GM12872 (cell line): ENCODE measurements at regions not wholly inside any gene's neighbourhood (a gene's known extent, or its start where the extent isn't known, plus 50 kb on each side); places are given as distances from the start of the nearest gene placed in this dataset.

Experiments used
- TF ChIP-seq, protein P1 (sequence below): IDR thresholded peaks from 3 replicates; pipeline ENCODE4 v1.5.1; 2011; ENCODE audit warnings: low read depth, mild to moderate bottlenecking, low read length, moderate library complexity; ENCODE audit not compliant: insufficient read depth

DNA sequence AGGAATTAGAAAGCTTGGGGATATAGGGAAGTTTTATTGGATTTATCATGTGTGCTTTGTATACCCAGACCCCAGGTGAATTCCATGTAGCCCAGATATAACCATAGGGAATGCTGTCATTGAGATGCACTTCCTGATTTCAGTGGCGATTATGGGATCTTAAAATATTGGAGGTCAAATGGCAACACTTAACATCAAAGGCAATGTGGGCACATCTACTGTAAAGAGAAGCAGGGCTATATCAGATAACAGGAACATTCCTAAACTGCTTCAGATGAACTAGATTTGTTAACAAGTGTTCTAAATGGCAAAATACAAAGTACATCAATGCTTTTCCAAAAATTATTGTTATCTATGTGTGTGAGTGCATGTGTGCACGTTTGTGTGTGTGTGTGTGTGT lies 883.5 kb upstream of the EDIL3 start:
- TF ChIP-seq, protein P1, sequence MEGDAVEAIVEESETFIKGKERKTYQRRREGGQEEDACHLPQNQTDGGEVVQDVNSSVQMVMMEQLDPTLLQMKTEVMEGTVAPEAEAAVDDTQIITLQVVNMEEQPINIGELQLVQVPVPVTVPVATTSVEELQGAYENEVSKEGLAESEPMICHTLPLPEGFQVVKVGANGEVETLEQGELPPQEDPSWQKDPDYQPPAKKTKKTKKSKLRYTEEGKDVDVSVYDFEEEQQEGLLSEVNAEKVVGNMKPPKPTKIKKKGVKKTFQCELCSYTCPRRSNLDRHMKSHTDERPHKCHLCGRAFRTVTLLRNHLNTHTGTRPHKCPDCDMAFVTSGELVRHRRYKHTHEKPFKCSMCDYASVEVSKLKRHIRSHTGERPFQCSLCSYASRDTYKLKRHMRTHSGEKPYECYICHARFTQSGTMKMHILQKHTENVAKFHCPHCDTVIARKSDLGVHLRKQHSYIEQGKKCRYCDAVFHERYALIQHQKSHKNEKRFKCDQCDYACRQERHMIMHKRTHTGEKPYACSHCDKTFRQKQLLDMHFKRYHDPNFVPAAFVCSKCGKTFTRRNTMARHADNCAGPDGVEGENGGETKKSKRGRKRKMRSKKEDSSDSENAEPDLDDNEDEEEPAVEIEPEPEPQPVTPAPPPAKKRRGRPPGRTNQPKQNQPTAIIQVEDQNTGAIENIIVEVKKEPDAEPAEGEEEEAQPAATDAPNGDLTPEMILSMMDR: no peak

DNA sequence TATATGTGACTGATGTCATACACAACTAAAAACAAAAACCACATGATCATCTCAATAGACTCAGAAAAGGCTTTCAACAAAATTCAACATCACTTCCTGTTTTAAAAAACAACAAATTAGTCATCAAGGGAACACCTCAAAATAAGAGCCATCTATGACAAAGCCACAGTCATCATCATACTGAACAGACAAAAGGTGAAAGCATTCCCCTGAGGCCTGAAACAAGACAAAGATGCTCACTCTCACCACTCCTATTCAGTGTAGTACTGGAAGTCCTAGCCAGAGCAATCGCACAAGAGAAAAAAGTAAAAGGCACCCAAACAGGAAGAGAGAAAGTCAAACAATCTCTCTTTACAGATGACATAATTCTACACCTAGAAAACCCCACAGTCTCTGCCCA lies 893.5 kb upstream of the EDIL3 start:
- TF ChIP-seq, protein P1: no peak

DNA sequence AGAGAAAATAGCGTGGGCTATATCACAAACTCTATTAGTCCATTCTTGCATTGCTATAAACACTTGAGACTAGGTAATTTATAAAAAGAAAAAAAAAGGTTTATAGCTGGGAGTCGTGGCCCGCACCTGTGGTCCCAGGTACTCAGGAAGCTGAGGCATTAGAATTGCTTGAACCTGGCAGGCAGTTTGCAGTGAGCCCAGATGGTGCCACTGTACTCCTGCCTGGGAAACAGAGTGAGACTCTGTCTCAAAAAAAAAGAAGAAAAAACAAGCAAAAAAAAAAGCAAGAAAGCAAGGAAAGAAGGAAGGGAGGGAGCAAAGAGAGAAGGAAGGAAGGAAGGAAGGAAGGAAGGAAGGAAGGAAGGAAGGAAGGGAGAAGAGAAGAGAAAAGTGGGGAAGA lies 904.2 kb upstream of the EDIL3 start:
- TF ChIP-seq, protein P1: no peak

DNA sequence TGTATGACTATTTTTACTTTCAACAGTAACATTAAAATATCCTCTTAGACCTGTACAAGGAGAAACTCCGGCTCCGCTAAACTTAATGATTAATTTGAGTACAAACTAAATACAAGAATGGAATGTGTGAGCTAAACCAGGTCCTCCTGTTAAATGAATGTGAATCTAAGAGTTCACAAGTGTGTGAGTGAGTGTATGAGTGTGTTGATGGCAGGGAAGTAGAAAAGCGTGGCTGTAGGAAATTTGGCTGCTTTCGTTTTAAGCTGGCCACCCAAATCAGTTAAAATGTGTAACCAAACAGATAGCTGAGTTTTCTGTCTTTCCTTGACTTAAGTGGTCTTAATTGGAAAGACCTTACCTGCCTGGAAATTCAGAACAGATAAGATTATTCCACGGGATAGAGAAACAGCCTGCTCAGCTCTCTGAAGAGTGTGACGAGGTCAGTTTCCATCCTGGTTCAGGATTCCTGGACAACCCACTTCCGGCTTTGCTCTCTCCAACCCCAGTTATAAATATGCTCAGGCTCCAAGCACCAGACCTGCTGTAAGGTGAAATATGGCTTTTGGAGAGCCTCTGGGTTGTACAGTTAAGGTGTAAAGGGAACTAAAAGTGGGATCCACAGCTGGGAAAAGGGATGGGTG lies 908.6 kb upstream of the EDIL3 start:
- TF ChIP-seq, protein P1: no peak

DNA sequence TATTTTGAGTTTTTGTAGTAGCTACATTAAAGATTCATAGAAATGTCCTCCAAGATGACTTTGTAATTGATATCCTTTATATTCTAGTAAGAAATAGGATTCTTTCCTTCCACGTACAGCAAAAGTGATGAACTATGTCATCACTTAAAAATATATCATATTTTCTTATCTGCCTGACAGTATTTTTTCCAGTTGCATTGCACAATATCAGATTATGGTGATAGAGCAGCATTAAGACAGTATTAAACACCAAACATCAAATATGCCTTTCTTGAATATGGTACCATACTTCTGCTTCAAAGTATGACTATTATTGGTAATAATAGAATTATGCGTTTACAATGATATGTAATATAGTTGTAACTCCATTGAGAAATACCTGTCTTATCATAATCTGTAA lies 919.8 kb upstream of the EDIL3 start:
- TF ChIP-seq, protein P1: no peak

DNA sequence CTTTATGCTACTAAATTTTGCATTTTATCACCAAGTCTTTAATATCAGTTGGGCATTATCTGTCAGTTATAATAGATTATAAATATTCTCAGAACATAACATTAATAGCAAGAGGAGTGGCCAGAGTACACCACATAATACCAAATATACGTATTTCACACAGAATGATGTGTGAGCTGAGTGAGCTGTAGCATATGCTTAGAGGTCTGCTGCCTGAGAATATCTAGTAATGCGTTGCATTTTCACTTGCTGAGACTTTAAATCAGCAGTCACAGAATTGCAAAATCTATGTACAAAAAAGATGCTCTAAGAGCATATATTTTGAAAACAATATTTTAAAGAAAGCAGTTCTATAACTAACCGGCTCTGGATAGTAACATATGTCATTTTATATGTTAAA lies 921.1 kb upstream of the EDIL3 start:
- TF ChIP-seq, protein P1: no peak

DNA sequence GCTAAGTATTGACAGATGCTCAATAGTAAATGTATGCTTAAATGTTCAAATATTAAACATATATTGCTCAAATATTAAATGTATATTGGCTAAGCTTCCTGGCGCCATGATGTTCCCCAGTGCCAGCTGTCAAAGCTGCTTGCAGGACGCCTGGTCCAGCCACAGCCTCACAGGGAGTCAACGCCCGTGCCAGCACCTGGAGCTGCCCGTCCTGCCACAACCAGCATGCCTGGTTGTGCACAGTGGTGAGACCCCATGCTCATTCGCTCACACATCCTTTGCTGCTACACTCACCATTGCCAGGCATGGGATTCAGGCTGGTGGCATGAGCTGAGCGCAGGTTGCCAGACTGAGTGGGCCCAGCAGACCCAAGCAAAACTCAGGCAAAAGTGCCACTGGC lies 926.9 kb upstream of the EDIL3 start:
- TF ChIP-seq, protein P1: no peak
